ENCODE measurements at regions not wholly inside any gene's neighbourhood (a gene's known extent, or its start where the extent isn't known, plus 50 kb on each side); places are given as distances from the start of the nearest gene placed in this dataset.

DNA sequence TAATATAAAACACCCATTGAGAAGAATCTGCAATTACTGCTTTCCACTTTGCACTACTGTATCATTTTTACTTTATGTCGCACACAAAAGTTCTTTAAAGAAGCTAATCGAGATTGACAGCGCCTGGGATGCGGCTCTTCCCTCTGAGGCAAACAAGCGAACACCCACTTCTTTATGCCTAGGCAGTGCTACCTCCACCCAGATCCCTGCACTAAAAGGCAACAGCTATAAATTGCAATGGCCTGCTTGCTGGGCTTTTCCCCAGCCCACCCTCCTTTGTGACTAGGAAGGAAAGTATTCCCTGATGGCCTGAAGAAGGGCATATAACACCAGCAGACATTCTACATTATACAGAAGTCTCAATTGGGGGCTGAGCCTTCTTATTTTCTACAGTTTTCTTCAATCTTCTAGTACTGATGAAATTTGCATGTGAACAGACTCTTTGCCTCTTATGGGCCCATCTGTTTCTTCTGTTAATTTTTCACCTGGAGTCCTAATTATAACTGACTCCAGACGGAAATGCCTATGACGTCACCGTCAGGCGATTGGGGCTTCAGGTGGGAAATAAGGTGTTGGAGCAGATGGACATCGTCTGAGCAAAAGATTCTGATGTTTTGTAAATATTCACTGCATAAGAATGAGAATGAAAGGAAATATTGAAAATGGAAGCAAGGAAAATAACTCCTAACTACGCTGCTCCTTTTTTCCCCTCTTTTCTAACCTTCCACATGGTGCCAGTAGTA, 138.9 kb upstream of the DCC start:
- Histone ChIP-seq H3K36me3 (ENCODE audit: control insufficient read depth, insufficient read depth, low read length) (no peaks in the 10 kb centered on the region), H3K4me3 (ENCODE audit: low read length) (no peak overlapping the region), H3K4me1 (ENCODE audit: control insufficient read depth, insufficient read depth, low read length) (peaks cover 3% of the 10 kb centered on the region), H3K9ac (ENCODE audit: extremely low read depth, low read length, poor library complexity, severe bottlenecking) (no peak overlapping the region), H3K9me3 (ENCODE audit: control insufficient read depth, low read length) (no peaks in the 10 kb centered on the region), H3K27me3 (ENCODE audit: control insufficient read depth, insufficient read depth, low read length, poor library complexity, severe bottlenecking) (no peaks in the 10 kb centered on the region), H3K27ac (ENCODE audit: low read depth, low read length) (no peak overlapping the region)
- Mint-ChIP-seq H3K27me3 (ENCODE audit: insufficient read depth) (no peaks in the 10 kb centered on the region), H3K36me3 (ENCODE audit: low read depth) (no peaks in the 10 kb centered on the region), H3K4me3 (no peak overlapping the region), H3K9me3 (peaks cover 4% of the 10 kb centered on the region), H3K27ac (no peak overlapping the region), H3K4me1 (peaks cover 11% of the 10 kb centered on the region)
- no peak for DNase-seq
- WGBS, 2 experiments (ENCODE audit: insufficient coverage in 1 of 2, insufficient read length in 1 of 2) = 86 to 92% methylated on average over 7 to 11 of the region's 11 CpGs
- TF ChIP-seq, protein P1, sequence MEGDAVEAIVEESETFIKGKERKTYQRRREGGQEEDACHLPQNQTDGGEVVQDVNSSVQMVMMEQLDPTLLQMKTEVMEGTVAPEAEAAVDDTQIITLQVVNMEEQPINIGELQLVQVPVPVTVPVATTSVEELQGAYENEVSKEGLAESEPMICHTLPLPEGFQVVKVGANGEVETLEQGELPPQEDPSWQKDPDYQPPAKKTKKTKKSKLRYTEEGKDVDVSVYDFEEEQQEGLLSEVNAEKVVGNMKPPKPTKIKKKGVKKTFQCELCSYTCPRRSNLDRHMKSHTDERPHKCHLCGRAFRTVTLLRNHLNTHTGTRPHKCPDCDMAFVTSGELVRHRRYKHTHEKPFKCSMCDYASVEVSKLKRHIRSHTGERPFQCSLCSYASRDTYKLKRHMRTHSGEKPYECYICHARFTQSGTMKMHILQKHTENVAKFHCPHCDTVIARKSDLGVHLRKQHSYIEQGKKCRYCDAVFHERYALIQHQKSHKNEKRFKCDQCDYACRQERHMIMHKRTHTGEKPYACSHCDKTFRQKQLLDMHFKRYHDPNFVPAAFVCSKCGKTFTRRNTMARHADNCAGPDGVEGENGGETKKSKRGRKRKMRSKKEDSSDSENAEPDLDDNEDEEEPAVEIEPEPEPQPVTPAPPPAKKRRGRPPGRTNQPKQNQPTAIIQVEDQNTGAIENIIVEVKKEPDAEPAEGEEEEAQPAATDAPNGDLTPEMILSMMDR (conservative IDR thresholded peaks at IDR 0.05) = no peak

DNA sequence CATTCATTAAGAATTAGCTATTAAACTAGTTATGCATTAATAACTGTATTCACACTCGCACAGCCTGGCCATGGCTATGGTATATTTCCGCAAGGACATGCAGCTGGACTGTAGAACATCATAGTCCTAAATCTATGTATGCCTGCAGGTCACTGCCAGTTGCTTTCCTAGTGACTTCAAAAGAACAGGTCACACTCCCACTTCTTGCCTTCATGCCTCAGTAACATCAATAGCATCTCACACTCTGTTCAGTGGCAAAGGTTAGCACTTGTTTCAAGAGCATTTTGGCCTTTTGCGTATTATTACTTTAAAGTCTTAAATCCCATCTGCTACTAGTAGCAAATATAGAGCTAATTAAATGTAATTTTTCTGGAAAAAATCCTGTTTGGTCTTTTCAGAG, 131.4 kb upstream of the DCC start:
- 90% methylated on average over 2 to 3 of the region's 3 CpGs for WGBS, 2 experiments (ENCODE audit: insufficient coverage in 1 of 2, insufficient read length in 1 of 2)
- no peak overlapping the region for H3K9ac ChIP-seq (ENCODE audit: extremely low read depth, low read length, poor library complexity, severe bottlenecking)
- H3K27me3 ChIP-seq (ENCODE audit: control insufficient read depth, insufficient read depth, low read length, poor library complexity, severe bottlenecking) = no peaks in the 10 kb centered on the region
- Mint-ChIP-seq H3K9me3 (peaks cover 6% of the 10 kb centered on the region), H3K4me3 (no peak overlapping the region), H3K27ac (no peak overlapping the region), H3K27me3 (ENCODE audit: insufficient read depth) (no peaks in the 10 kb centered on the region), H3K4me1 (peaks cover 36% of the 10 kb centered on the region), H3K36me3 (ENCODE audit: low read depth) (no peaks in the 10 kb centered on the region)
- no peak overlapping the region for H3K27ac ChIP-seq (ENCODE audit: low read depth, low read length)
- peaks cover 27% of the 10 kb centered on the region for H3K4me1 ChIP-seq (ENCODE audit: control insufficient read depth, insufficient read depth, low read length)
- no peak overlapping the region for H3K4me3 ChIP-seq (ENCODE audit: low read length)
- no peak for DNase-seq
- no peaks in the 10 kb centered on the region for H3K36me3 ChIP-seq (ENCODE audit: control insufficient read depth, insufficient read depth, low read length)
- no peaks in the 10 kb centered on the region for H3K9me3 ChIP-seq (ENCODE audit: control insufficient read depth, low read length)
- TF ChIP-seq, protein P1 (conservative IDR thresholded peaks at IDR 0.05) = no peak

DNA sequence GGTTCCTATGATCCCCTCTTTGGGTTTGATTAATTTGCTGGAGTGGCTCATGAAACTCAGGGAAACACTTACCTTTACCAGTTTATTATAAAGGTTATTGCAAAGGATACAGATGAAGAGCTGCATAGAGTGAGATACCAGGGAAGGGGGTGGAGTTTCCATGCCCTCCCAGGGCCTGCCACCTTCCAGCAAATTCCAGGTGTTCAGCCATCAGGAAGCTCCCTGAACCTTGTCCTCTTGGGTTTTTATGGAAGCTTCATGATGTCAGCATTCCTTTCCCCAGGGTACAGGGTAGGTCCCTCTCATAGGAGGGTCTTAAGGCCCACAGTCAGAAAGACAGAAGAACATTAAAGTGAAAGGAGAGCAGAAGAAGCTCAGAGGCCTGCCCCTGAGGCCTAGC, 123.9 kb upstream of the DCC start:
- TF ChIP-seq, protein P1 (conservative IDR thresholded peaks at IDR 0.05) = no peak
- no peak overlapping the region for H3K9ac ChIP-seq (ENCODE audit: extremely low read depth, low read length, poor library complexity, severe bottlenecking)
- H3K4me3 Mint-ChIP-seq = no peak overlapping the region

More for the DNA sequence above, 123.9 kb upstream of the DCC start:
- Histone ChIP-seq H3K27me3 (ENCODE audit: control insufficient read depth, insufficient read depth, low read length, poor library complexity, severe bottlenecking) (no peaks in the 10 kb centered on the region), H3K27ac (ENCODE audit: low read depth, low read length) (no peak overlapping the region), H3K4me1 (ENCODE audit: control insufficient read depth, insufficient read depth, low read length) (no peaks in the 10 kb centered on the region), H3K4me3 (ENCODE audit: low read length) (no peak overlapping the region), H3K9me3 (ENCODE audit: control insufficient read depth, low read length) (no peaks in the 10 kb centered on the region), H3K36me3 (ENCODE audit: control insufficient read depth, insufficient read depth, low read length) (no peaks in the 10 kb centered on the region)
- no peak overlapping the region for H3K27ac Mint-ChIP-seq
- no peaks in the 10 kb centered on the region for H3K27me3 Mint-ChIP-seq (ENCODE audit: insufficient read depth)
- H3K36me3 Mint-ChIP-seq (ENCODE audit: low read depth) = no peaks in the 10 kb centered on the region
- no peaks in the 10 kb centered on the region for H3K4me1 Mint-ChIP-seq
- no peak for DNase-seq
- peaks cover 6% of the 10 kb centered on the region for H3K9me3 Mint-ChIP-seq
